ENCODE measurements at regions not wholly inside any gene's neighbourhood (a gene's known extent, or its start where the extent isn't known, plus 50 kb on each side); places are given as distances from the start of the nearest gene placed in this dataset.

DNA sequence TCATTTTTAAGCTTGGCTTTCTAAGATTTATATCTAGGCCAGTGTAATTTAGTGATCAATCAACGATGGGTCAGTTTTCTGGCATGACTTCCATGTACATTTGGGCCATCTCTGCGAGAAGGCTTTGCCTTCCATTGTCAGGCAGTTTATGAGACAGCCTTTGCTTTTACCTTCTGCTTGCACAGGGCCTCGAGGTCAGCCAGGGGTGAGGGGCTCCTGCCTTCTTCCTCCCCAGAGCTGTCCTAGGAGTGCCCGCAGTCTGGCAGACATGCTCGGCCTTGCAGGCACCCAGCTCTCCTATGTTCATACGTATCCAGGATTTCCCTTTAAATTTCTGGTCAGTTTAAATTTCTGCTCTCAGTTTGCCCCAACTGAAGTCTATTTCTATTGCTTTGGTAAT, 367.2 kb downstream of the SMOC2 start:
- Histone ChIP-seq H3K27ac (ENCODE audit: low read depth in 1 of 2, low read length in 2 of 2) (no peak overlapping the region), H3K9ac (ENCODE audit: low read depth in 1 of 2, low read length in 2 of 2) (no peak overlapping the region), H3K4me1 (ENCODE audit: control insufficient read depth in 4 of 4, insufficient read depth in 4 of 4, low read length in 3 of 4) (no peaks in the 10 kb centered on the region), H3K9me3 (ENCODE audit: control insufficient read depth in 4 of 4, low read length in 3 of 4) (no peaks in the 10 kb centered on the region), H3K4me3 (ENCODE audit: low read depth in 1 of 3, low read length in 3 of 3) (no peak overlapping the region), H3K27me3 (ENCODE audit: control insufficient read depth in 4 of 4, insufficient read depth in 4 of 4, low read length in 3 of 4) (no peaks in the 10 kb centered on the region), H3K36me3 (ENCODE audit: control insufficient read depth in 4 of 4, insufficient read depth in 3 of 4, low read depth in 1 of 4, low read length in 3 of 4) (no peaks in the 10 kb centered on the region)
- no peak for DNase-seq (ENCODE audit: low spot score)
- no peak for TF ChIP-seq TAF1 (conservative IDR thresholded peaks at IDR 0.05)
- no peak for TF ChIP-seq RAD21 (IDR thresholded peaks at IDR 0.05)
- no peak for TF ChIP-seq SP1 (IDR thresholded peaks at IDR 0.05)
- no peak for TF ChIP-seq YY1 (IDR thresholded peaks at IDR 0.05)
- TF ChIP-seq, protein P1, sequence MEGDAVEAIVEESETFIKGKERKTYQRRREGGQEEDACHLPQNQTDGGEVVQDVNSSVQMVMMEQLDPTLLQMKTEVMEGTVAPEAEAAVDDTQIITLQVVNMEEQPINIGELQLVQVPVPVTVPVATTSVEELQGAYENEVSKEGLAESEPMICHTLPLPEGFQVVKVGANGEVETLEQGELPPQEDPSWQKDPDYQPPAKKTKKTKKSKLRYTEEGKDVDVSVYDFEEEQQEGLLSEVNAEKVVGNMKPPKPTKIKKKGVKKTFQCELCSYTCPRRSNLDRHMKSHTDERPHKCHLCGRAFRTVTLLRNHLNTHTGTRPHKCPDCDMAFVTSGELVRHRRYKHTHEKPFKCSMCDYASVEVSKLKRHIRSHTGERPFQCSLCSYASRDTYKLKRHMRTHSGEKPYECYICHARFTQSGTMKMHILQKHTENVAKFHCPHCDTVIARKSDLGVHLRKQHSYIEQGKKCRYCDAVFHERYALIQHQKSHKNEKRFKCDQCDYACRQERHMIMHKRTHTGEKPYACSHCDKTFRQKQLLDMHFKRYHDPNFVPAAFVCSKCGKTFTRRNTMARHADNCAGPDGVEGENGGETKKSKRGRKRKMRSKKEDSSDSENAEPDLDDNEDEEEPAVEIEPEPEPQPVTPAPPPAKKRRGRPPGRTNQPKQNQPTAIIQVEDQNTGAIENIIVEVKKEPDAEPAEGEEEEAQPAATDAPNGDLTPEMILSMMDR (IDR thresholded peaks at IDR 0.05; ENCODE audit: low read depth, low read length, missing input control): no peak
- TF ChIP-seq, protein P2, sequence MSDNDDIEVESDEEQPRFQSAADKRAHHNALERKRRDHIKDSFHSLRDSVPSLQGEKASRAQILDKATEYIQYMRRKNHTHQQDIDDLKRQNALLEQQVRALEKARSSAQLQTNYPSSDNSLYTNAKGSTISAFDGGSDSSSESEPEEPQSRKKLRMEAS (IDR thresholded peaks at IDR 0.05): no peak
- TF ChIP-seq, protein P3, sequence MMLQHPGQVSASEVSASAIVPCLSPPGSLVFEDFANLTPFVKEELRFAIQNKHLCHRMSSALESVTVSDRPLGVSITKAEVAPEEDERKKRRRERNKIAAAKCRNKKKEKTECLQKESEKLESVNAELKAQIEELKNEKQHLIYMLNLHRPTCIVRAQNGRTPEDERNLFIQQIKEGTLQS (IDR thresholded peaks at IDR 0.05): no peak
- TF ChIP-seq, protein P4, sequence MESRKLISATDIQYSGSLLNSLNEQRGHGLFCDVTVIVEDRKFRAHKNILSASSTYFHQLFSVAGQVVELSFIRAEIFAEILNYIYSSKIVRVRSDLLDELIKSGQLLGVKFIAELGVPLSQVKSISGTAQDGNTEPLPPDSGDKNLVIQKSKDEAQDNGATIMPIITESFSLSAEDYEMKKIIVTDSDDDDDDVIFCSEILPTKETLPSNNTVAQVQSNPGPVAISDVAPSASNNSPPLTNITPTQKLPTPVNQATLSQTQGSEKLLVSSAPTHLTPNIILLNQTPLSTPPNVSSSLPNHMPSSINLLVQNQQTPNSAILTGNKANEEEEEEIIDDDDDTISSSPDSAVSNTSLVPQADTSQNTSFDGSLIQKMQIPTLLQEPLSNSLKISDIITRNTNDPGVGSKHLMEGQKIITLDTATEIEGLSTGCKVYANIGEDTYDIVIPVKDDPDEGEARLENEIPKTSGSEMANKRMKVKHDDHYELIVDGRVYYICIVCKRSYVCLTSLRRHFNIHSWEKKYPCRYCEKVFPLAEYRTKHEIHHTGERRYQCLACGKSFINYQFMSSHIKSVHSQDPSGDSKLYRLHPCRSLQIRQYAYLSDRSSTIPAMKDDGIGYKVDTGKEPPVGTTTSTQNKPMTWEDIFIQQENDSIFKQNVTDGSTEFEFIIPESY (IDR thresholded peaks at IDR 0.05): no peak
- TF ChIP-seq FOXA2 (IDR thresholded peaks at IDR 0.05): no peak
- TF ChIP-seq GABPA (IDR thresholded peaks at IDR 0.05 in 1 of 2, conservative IDR thresholded peaks at IDR 0.05 in 1 of 2): no peak
- TF ChIP-seq NR2F2 (IDR thresholded peaks at IDR 0.05): no peak
- 68% methylated on average over 6 of the region's 6 CpGs for WGBS

DNA sequence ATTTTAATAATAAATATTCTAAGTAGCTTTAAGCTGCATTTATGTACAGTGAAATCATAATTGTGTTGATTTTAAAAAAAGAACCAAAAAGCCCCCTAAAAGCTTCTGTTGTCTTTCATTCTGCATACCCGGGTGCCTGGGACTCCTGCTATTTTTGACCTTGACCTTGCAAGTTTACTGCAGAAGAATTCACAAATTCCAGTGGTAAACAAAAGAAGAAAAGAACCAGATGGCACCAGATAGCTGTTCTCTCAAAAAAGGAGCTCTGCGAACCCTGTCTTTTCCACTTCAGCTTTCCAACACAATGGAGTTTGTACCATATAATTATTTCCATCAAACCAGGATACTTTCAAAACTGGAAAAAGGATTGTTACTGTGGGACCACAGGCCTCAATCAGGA, 363.3 kb downstream of the SMOC2 start:
- no peaks in the 10 kb centered on the region for H3K4me1 ChIP-seq (ENCODE audit: control insufficient read depth in 4 of 4, insufficient read depth in 4 of 4, low read length in 3 of 4)
- no peak overlapping the region for H3K27ac ChIP-seq (ENCODE audit: low read depth in 1 of 2, low read length in 2 of 2)
- DNase-seq (ENCODE audit: low spot score): no peak
- H3K4me3 ChIP-seq (ENCODE audit: low read depth in 1 of 3, low read length in 3 of 3): no peak overlapping the region
- WGBS: 59% methylated on average over 2 of the region's 2 CpGs
- no peaks in the 10 kb centered on the region for H3K36me3 ChIP-seq (ENCODE audit: control insufficient read depth in 4 of 4, insufficient read depth in 3 of 4, low read depth in 1 of 4, low read length in 3 of 4)
- no peaks in the 10 kb centered on the region for H3K9me3 ChIP-seq (ENCODE audit: control insufficient read depth in 4 of 4, low read length in 3 of 4)
- H3K27me3 ChIP-seq (ENCODE audit: control insufficient read depth in 4 of 4, insufficient read depth in 4 of 4, low read length in 3 of 4): no peaks in the 10 kb centered on the region
- no peak overlapping the region for H3K9ac ChIP-seq (ENCODE audit: low read depth in 1 of 2, low read length in 2 of 2)
- TF ChIP-seq YY1 (IDR thresholded peaks at IDR 0.05) (no peak), SP1 (IDR thresholded peaks at IDR 0.05) (no peak), HNF4G (IDR thresholded peaks at IDR 0.05) (no peak)
- TF ChIP-seq, protein P4 (IDR thresholded peaks at IDR 0.05): no peak
- TF ChIP-seq, protein P3 (IDR thresholded peaks at IDR 0.05): no peak
- TF ChIP-seq, protein P1 (IDR thresholded peaks at IDR 0.05; ENCODE audit: low read depth, low read length, missing input control): no peak

Data from liver (tissue), 8 donors.